ENCODE measurements at regions not wholly inside any gene's neighbourhood (a gene's known extent, or its start where the extent isn't known, plus 50 kb on each side); places are given as distances from the start of the nearest gene placed in this dataset.
"Not testable (repeated sequence)": the region's sequence is repeated elsewhere in the genome, so short reads cannot be mapped to it uniquely, and the experiment has no call there.

- DNase-seq: no peak
Measured at GRCh38 chr12:84117190-84117589, 795.4 kb downstream of the SLC6A15 start.

GRCh38 chr12:84113666-84114065, 798.9 kb downstream of the SLC6A15 start:
- no peak for DNase-seq

GRCh38 chr12:84103886-84104285, 808.7 kb downstream of the SLC6A15 start:
- DNase-seq: not testable (repeated sequence)

GRCh38 chr12:84101963-84102362, 810.6 kb downstream of the SLC6A15 start:
- not testable (repeated sequence) for DNase-seq

- DNase-seq: not testable (repeated sequence)
Measured at GRCh38 chr12:84099591-84099990, 813.0 kb downstream of the SLC6A15 start.

- DNase-seq: no peak
Measured at GRCh38 chr12:84091651-84092050, 820.9 kb downstream of the SLC6A15 start.

- DNase-seq: no peak
Measured at GRCh38 chr12:84089356-84089755, 823.2 kb downstream of the SLC6A15 start.

GRCh38 chr12:84085046-84085445, 827.6 kb downstream of the SLC6A15 start:
- DNase-seq: no peak

GRCh38 chr12:84079626-84080025, 833.0 kb downstream of the SLC6A15 start:
- no peak for DNase-seq

- peak; percentile 95 for DNase-seq
Measured at GRCh38 chr12:84077679-84078078, 834.9 kb downstream of the SLC6A15 start.

- DNase-seq: no peak
Measured at GRCh38 chr12:84075991-84076390, 836.6 kb downstream of the SLC6A15 start.

GRCh38 chr12:84073401-84073800, 839.2 kb downstream of the SLC6A15 start:
- DNase-seq: no peak

GRCh38 chr12:84072961-84073360, 839.6 kb downstream of the SLC6A15 start:
- DNase-seq: no peak

- no peak for DNase-seq
Measured at GRCh38 chr12:84070292-84070691, 842.3 kb downstream of the SLC6A15 start.

- DNase-seq: no peak
Measured at GRCh38 chr12:84069699-84070098, 842.9 kb downstream of the SLC6A15 start.

GRCh38 chr12:84069198-84069597, 843.4 kb downstream of the SLC6A15 start:
- no peak for DNase-seq

- DNase-seq: peak; percentile 86
Measured at GRCh38 chr12:84058136-84058535, 854.5 kb downstream of the SLC6A15 start.

- no peak for DNase-seq
Measured at GRCh38 chr12:84054811-84055210, 857.8 kb downstream of the SLC6A15 start.

GRCh38 chr12:84047881-84048280, 864.7 kb downstream of the SLC6A15 start:
- DNase-seq: no peak

GRCh38 chr12:84046859-84047258, 865.7 kb downstream of the SLC6A15 start:
- DNase-seq: no peak

- no peak for DNase-seq
Measured at GRCh38 chr12:84043355-84043754, 869.2 kb downstream of the SLC6A15 start.

GRCh38 chr12:84038242-84038641, 874.4 kb downstream of the SLC6A15 start:
- no peak for DNase-seq

GRCh38 chr12:84036912-84037311, 875.7 kb downstream of the SLC6A15 start:
- DNase-seq: no peak

- no peak for DNase-seq
Measured at GRCh38 chr12:84035766-84036165, 876.8 kb downstream of the SLC6A15 start.

- DNase-seq: no peak
Measured at GRCh38 chr12:84034871-84035270, 877.7 kb downstream of the SLC6A15 start.

- DNase-seq: no peak
Measured at GRCh38 chr12:84033162-84033561, 879.4 kb downstream of the SLC6A15 start.

Data from NCI-H1105 treated with DMSO at 0.1 percent for 48 hours (cell line).